ENCODE measurements at regions not wholly inside any gene's neighbourhood (a gene's known extent, or its start where the extent isn't known, plus 50 kb on each side); places are given as distances from the start of the nearest gene placed in this dataset.

GRCh38 chr14:85234156-85235025 is 295.6 kb upstream of the FLRT2 start:
- DNase-seq, result no peak

- DNase-seq, result no peak
These were observed 294.1 kb upstream of the FLRT2 start for GRCh38 chr14:85235868-85236267.

- no peak for DNase-seq
These were observed 293.6 kb upstream of the FLRT2 start for GRCh38 chr14:85236296-85236695.

GRCh38 chr14:85239791-85240190 is 290.2 kb upstream of the FLRT2 start:
- DNase-seq, result no peak

- DNase-seq, result no peak
These were observed 288.7 kb upstream of the FLRT2 start for GRCh38 chr14:85241022-85241855.

GRCh38 chr14:85242666-85243065 is 287.3 kb upstream of the FLRT2 start:
- DNase-seq, result no peak

- no peak for DNase-seq
These were observed 286.6 kb upstream of the FLRT2 start for GRCh38 chr14:85243321-85243720.

- no peak for DNase-seq
These were observed 282.9 kb upstream of the FLRT2 start for GRCh38 chr14:85247071-85247470.

- no peak for DNase-seq
These were observed 280.9 kb upstream of the FLRT2 start for GRCh38 chr14:85248881-85249635.

- peak; percentile 55 for DNase-seq
These were observed 279.3 kb upstream of the FLRT2 start for GRCh38 chr14:85250414-85251189.

- peak; percentile 11 for DNase-seq
These were observed 277.9 kb upstream of the FLRT2 start for GRCh38 chr14:85252011-85252410.

- DNase-seq, result no peak
These were observed 275.2 kb upstream of the FLRT2 start for GRCh38 chr14:85254711-85255110.

GRCh38 chr14:85257287-85257686 is 272.7 kb upstream of the FLRT2 start:
- no peak for DNase-seq

- DNase-seq, result no peak
These were observed 265.8 kb upstream of the FLRT2 start for GRCh38 chr14:85263916-85264675.

- DNase-seq, result no peak
These were observed 256.8 kb upstream of the FLRT2 start for GRCh38 chr14:85273099-85273677.

GRCh38 chr14:85273952-85274351 is 256.0 kb upstream of the FLRT2 start:
- DNase-seq, result no peak

- DNase-seq, result no peak
These were observed 253.6 kb upstream of the FLRT2 start for GRCh38 chr14:85276161-85276978.

- DNase-seq, result no peak
These were observed 253.0 kb upstream of the FLRT2 start for GRCh38 chr14:85276979-85277228.

- DNase-seq, result no peak
These were observed 250.5 kb upstream of the FLRT2 start for GRCh38 chr14:85279407-85279806.

- DNase-seq, result no peak
These were observed 249.9 kb upstream of the FLRT2 start for GRCh38 chr14:85280074-85280473.

GRCh38 chr14:85281921-85282320 is 248.0 kb upstream of the FLRT2 start:
- no peak for DNase-seq

Measured in DMS53 (cell line).